RWPE2 (cell line): ENCODE measurements at regions not wholly inside any gene's neighbourhood (a gene's known extent, or its start where the extent isn't known, plus 50 kb on each side); places are given as distances from the start of the nearest gene placed in this dataset.

Experiments
- ATAC-seq: fragments of 200-7000 bp; cut with Tn5 transposase; 3 replicates; pipeline ENCODE4 v1.9.1; 2021; ENCODE audit warnings: low read depth
- DNase-seq: peaks from one replicate; pipeline ENCODE4 v3.0.0-alpha.2; 2020; ENCODE audit warnings: low spot score
- H3K27ac ChIP-seq: fragments of 450-650 bp; 2 replicates; pipeline ENCODE4 v1.5.1; 2017; ENCODE audit warnings: mild to moderate bottlenecking; ENCODE audit not compliant: poor library complexity, severe bottlenecking
- H3K27me3 ChIP-seq: fragments of 250-450 bp; sonication (Bioruptor Pico); 2 replicates; pipeline ENCODE4 v1.5.1; 2021; ENCODE audit warnings: mild to moderate bottlenecking, moderate library complexity; ENCODE audit not compliant: insufficient read depth, poor library complexity, severe bottlenecking
- H3K36me3 ChIP-seq: fragments of 250-450 bp; sonication (Bioruptor Pico); 2 replicates; pipeline ENCODE4 v1.5.1; 2020; ENCODE audit warnings: low read depth, mild to moderate bottlenecking, moderate library complexity
- H3K4me1 ChIP-seq: fragments of 250-450 bp; sonication (Bioruptor Pico); 2 replicates; pipeline ENCODE4 v1.5.1; 2021; ENCODE audit warnings: mild to moderate bottlenecking, moderate library complexity; ENCODE audit not compliant: insufficient read depth, poor library complexity, severe bottlenecking
- H3K4me3 ChIP-seq: fragments of 250-450 bp; sonication (Bioruptor Pico); 2 replicates; pipeline ENCODE4 v1.5.1; 2021; ENCODE audit warnings: mild to moderate bottlenecking, moderate library complexity; ENCODE audit not compliant: severe bottlenecking
- H3K9me3 ChIP-seq: fragments of 250-450 bp; sonication (Bioruptor Pico); 2 replicates; pipeline ENCODE4 v1.5.1; 2021; ENCODE audit warnings: mild to moderate bottlenecking, moderate library complexity; ENCODE audit not compliant: severe bottlenecking
- TF ChIP-seq, protein P1 (sequence below): fragments of 450-650 bp; IDR thresholded peaks from one replicate; pipeline ENCODE4 v1.5.1; 2017; ENCODE audit warnings: mild to moderate bottlenecking, moderate library complexity; ENCODE audit not compliant: poor library complexity, severe bottlenecking

DNA sequence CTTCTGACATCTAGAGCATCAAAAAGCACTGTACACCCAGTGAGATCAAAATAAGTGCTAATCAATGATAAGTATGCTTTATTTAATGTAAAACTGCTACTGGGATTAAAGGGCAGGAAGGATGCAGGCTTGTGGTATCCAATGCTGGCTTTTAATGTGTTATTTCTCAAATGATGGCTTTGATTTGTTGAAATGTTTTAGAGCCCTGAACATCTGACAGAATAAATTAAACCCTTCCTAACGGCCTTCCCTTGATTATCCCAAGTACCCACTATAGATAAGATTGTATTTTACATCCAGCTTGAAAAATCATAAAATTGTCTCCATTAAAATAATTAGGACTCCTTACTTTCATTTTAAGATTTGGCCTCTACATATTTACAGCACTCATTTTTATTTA lies 382.9 kb downstream of the HNRNPD start:
- no peaks in the 10 kb centered on the region for H3K27me3 ChIP-seq

DNA sequence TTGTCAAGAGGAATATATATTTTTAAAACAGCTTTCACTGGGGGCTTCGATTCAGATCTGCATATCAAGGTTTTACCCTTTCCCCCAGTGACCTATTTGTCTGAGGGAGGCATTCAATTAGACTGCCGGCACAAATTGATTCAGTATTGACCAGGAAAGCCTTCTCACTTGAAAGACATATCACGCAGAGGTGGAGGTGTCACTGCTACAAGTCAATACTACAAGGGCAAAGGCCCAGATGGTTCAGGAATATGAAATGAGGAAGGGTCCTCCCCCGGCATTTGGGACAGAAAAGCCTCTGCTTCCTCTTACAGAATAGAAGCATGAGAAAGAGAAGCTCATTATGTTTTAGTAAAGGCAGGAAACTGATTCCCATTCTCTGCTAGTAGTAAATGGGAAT lies 383.6 kb downstream of the HNRNPD start:
- H3K4me1 ChIP-seq = no peaks in the 10 kb centered on the region
- H3K4me3 ChIP-seq = no peak overlapping the region
- H3K36me3 ChIP-seq = no peaks in the 10 kb centered on the region
- H3K9me3 ChIP-seq = no peaks in the 10 kb centered on the region
- H3K27ac ChIP-seq = no peak overlapping the region
- TF ChIP-seq, protein P1, sequence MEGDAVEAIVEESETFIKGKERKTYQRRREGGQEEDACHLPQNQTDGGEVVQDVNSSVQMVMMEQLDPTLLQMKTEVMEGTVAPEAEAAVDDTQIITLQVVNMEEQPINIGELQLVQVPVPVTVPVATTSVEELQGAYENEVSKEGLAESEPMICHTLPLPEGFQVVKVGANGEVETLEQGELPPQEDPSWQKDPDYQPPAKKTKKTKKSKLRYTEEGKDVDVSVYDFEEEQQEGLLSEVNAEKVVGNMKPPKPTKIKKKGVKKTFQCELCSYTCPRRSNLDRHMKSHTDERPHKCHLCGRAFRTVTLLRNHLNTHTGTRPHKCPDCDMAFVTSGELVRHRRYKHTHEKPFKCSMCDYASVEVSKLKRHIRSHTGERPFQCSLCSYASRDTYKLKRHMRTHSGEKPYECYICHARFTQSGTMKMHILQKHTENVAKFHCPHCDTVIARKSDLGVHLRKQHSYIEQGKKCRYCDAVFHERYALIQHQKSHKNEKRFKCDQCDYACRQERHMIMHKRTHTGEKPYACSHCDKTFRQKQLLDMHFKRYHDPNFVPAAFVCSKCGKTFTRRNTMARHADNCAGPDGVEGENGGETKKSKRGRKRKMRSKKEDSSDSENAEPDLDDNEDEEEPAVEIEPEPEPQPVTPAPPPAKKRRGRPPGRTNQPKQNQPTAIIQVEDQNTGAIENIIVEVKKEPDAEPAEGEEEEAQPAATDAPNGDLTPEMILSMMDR = no peak
- DNase-seq (no peak), ATAC-seq (no peak)
- H3K27me3 ChIP-seq = no peaks in the 10 kb centered on the region

More for the DNA sequence above, 382.9 kb downstream of the HNRNPD start:
- ATAC-seq (no peak), DNase-seq (no peak)
- no peaks in the 10 kb centered on the region for H3K36me3 ChIP-seq
- no peak overlapping the region for H3K4me3 ChIP-seq
- TF ChIP-seq, protein P1 = no peak
- no peaks in the 10 kb centered on the region for H3K9me3 ChIP-seq
- no peaks in the 10 kb centered on the region for H3K4me1 ChIP-seq
- H3K27ac ChIP-seq = no peak overlapping the region

DNA sequence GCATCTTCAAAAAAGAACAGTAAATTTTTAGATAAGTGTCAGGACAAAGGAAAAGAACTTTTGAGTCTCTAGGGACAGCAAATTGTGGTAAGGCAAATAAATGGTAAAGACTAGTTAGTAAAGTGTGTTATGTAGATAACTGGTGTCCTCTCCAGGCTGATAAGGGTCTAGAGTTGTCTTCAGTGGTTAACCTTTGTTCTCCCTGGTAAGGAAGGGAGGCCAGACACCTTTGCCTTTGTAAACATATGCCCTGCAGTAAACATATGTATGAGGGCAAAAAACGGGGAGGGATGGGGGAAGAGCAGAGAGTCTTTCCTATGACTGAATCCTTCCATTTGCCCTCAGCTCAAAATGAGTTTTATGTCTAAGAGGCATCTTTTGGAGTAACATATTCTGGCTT lies 384.6 kb downstream of the HNRNPD start:
- H3K4me3 ChIP-seq = no peak overlapping the region
- H3K4me1 ChIP-seq = no peaks in the 10 kb centered on the region
- H3K9me3 ChIP-seq = no peaks in the 10 kb centered on the region
- DNase-seq (no peak), ATAC-seq (no peak)
- H3K27ac ChIP-seq = no peak overlapping the region
- H3K27me3 ChIP-seq = no peaks in the 10 kb centered on the region
- TF ChIP-seq, protein P1 = no peak
- H3K36me3 ChIP-seq = no peaks in the 10 kb centered on the region

DNA sequence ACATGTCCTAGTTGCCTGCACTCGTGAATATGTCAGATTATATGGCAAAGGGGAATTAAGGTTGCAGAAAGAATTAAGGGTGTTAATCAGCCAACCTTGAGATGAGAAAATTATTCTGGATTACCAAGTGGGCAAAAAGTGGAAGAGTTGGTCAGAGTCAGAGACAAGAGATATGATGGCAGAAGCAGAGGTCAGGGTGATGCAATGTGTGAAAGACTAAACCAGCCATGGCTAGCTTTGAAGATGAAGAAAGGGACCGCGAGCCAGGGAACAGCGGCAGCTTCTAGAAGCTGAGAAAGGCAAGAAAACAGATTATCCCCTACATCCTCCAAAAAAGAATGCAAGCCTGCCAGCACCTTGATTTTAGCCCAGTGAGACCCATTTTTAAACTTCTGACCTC lies 385.6 kb downstream of the HNRNPD start:
- ATAC-seq = no peak
- no peaks in the 10 kb centered on the region for H3K9me3 ChIP-seq
- no peak overlapping the region for H3K27ac ChIP-seq
- no peak overlapping the region for H3K4me3 ChIP-seq
- H3K36me3 ChIP-seq = no peaks in the 10 kb centered on the region
- DNase-seq = no peak
- TF ChIP-seq, protein P1 = no peak
- no peaks in the 10 kb centered on the region for H3K27me3 ChIP-seq
- H3K4me1 ChIP-seq = no peaks in the 10 kb centered on the region

DNA sequence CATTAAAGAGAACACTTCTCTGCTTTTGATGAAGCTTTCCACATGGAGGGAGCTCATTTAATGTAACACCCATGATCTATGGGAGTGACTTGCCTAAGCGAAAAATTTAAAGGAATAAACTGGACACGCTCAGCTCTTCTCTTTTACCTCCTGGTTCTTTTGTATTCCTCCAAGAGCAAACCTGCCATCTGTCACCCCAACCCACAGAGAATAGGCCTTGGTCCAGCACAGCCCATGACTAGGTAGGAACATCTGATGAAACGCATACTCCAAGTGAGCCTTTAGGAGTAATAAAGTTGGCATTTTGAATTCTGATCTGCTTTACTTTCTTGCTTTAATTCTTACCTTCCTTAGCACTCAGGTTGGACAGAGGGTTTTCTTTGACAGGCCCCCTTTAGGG lies 389.0 kb downstream of the HNRNPD start:
- no peak overlapping the region for H3K4me3 ChIP-seq
- TF ChIP-seq, protein P1 = no peak
- H3K36me3 ChIP-seq = no peaks in the 10 kb centered on the region
- ATAC-seq (no peak), DNase-seq (no peak)
- H3K9me3 ChIP-seq = no peaks in the 10 kb centered on the region
- no peaks in the 10 kb centered on the region for H3K4me1 ChIP-seq
- H3K27ac ChIP-seq = no peak overlapping the region
- no peaks in the 10 kb centered on the region for H3K27me3 ChIP-seq
